ENCODE measurements at regions not wholly inside any gene's neighbourhood (a gene's known extent, or its start where the extent isn't known, plus 50 kb on each side); places are given as distances from the start of the nearest gene placed in this dataset.

GRCh38 chr5:98513380-98513779 lies 260.1 kb upstream of the RGMB start:
- TF ChIP-seq CTCF (IDR thresholded peaks at IDR 0.05; ENCODE audit: low read length) (no peak), EZH2 (IDR thresholded peaks at IDR 0.05; ENCODE audit: borderline replicate concordance, low read length) (no peak)
- Histone ChIP-seq H3F3A (ENCODE audit: insufficient read depth, low read length) (no peaks in the 10 kb centered on the region), H3K4me1 (ENCODE audit: insufficient read depth, low read length, severe bottlenecking) (no peaks in the 10 kb centered on the region), H3K9me2 (ENCODE audit: low read depth, low read length) (no peaks in the 10 kb centered on the region), H3K36me3 (ENCODE audit: insufficient read depth, low read length) (no peaks in the 10 kb centered on the region), H3K4me2 (ENCODE audit: low read length) (no peak overlapping the region), H3K9ac (ENCODE audit: low read length) (no peak overlapping the region), H3K9me3 (ENCODE audit: low read length) (no peaks in the 10 kb centered on the region), H4K20me1 (ENCODE audit: insufficient read depth, low read length) (no peaks in the 10 kb centered on the region), H2AFZ (ENCODE audit: low read length) (no peak overlapping the region), H3K4me3 (ENCODE audit: low read depth, low read length, poor library complexity, severe bottlenecking) (no peak overlapping the region), H3K27me3 (ENCODE audit: insufficient read depth, low read length) (no peaks in the 10 kb centered on the region), H3K79me2 (ENCODE audit: insufficient read depth, low read length) (no peaks in the 10 kb centered on the region), H3K27ac (ENCODE audit: low read depth, low read length, poor library complexity, severe bottlenecking) (no peak overlapping the region)

GRCh38 chr5:98514215-98514614 lies 259.2 kb upstream of the RGMB start:
- Histone ChIP-seq H3K27me3 (ENCODE audit: insufficient read depth, low read length) (no peaks in the 10 kb centered on the region), H3K4me2 (ENCODE audit: low read length) (no peak overlapping the region), H2AFZ (ENCODE audit: low read length) (no peak overlapping the region), H3K79me2 (ENCODE audit: insufficient read depth, low read length) (no peaks in the 10 kb centered on the region), H3K9ac (ENCODE audit: low read length) (no peak overlapping the region), H3K27ac (ENCODE audit: low read depth, low read length, poor library complexity, severe bottlenecking) (no peak overlapping the region), H3K9me3 (ENCODE audit: low read length) (no peaks in the 10 kb centered on the region), H4K20me1 (ENCODE audit: insufficient read depth, low read length) (no peaks in the 10 kb centered on the region), H3K9me2 (ENCODE audit: low read depth, low read length) (no peaks in the 10 kb centered on the region), H3K4me3 (ENCODE audit: low read depth, low read length, poor library complexity, severe bottlenecking) (no peak overlapping the region), H3F3A (ENCODE audit: insufficient read depth, low read length) (no peaks in the 10 kb centered on the region), H3K4me1 (ENCODE audit: insufficient read depth, low read length, severe bottlenecking) (no peaks in the 10 kb centered on the region), H3K36me3 (ENCODE audit: insufficient read depth, low read length) (no peaks in the 10 kb centered on the region)
- no peak for TF ChIP-seq EZH2 (IDR thresholded peaks at IDR 0.05; ENCODE audit: borderline replicate concordance, low read length)

GRCh38 chr5:98516701-98517100 lies 256.8 kb upstream of the RGMB start:
- H3K4me2 ChIP-seq (ENCODE audit: low read length): no peak overlapping the region
- no peaks in the 10 kb centered on the region for H3K27me3 ChIP-seq (ENCODE audit: insufficient read depth, low read length)
- no peak for TF ChIP-seq CTCF (IDR thresholded peaks at IDR 0.05; ENCODE audit: low read length)
- no peak for TF ChIP-seq EZH2 (IDR thresholded peaks at IDR 0.05; ENCODE audit: borderline replicate concordance, low read length)
- no peaks in the 10 kb centered on the region for H3K9me2 ChIP-seq (ENCODE audit: low read depth, low read length)
- no peaks in the 10 kb centered on the region for H3K36me3 ChIP-seq (ENCODE audit: insufficient read depth, low read length)
- no peaks in the 10 kb centered on the region for H3K4me1 ChIP-seq (ENCODE audit: insufficient read depth, low read length, severe bottlenecking)
- no peaks in the 10 kb centered on the region for H3K9me3 ChIP-seq (ENCODE audit: low read length)
- no peaks in the 10 kb centered on the region for H3F3A ChIP-seq (ENCODE audit: insufficient read depth, low read length)
- H4K20me1 ChIP-seq (ENCODE audit: insufficient read depth, low read length): no peaks in the 10 kb centered on the region
- no peak overlapping the region for H2AFZ ChIP-seq (ENCODE audit: low read length)
- no peak overlapping the region for H3K9ac ChIP-seq (ENCODE audit: low read length)
- H3K79me2 ChIP-seq (ENCODE audit: insufficient read depth, low read length): no peaks in the 10 kb centered on the region
- H3K27ac ChIP-seq (ENCODE audit: low read depth, low read length, poor library complexity, severe bottlenecking): no peak overlapping the region
- H3K4me3 ChIP-seq (ENCODE audit: low read depth, low read length, poor library complexity, severe bottlenecking): no peak overlapping the region

GRCh38 chr5:98517560-98518366 lies 255.7 kb upstream of the RGMB start:
- H3K4me2 ChIP-seq (ENCODE audit: low read length): no peak overlapping the region
- H3K79me2 ChIP-seq (ENCODE audit: insufficient read depth, low read length): no peaks in the 10 kb centered on the region

More at GRCh38 chr5:98517560-98518366, 255.7 kb upstream of the RGMB start:
- H3K4me1 ChIP-seq (ENCODE audit: insufficient read depth, low read length, severe bottlenecking): no peaks in the 10 kb centered on the region
- no peak overlapping the region for H2AFZ ChIP-seq (ENCODE audit: low read length)
- H3K36me3 ChIP-seq (ENCODE audit: insufficient read depth, low read length): no peaks in the 10 kb centered on the region
- no peaks in the 10 kb centered on the region for H4K20me1 ChIP-seq (ENCODE audit: insufficient read depth, low read length)
- no peak overlapping the region for H3K9ac ChIP-seq (ENCODE audit: low read length)
- no peaks in the 10 kb centered on the region for H3F3A ChIP-seq (ENCODE audit: insufficient read depth, low read length)
- H3K27me3 ChIP-seq (ENCODE audit: insufficient read depth, low read length): no peaks in the 10 kb centered on the region
- H3K9me3 ChIP-seq (ENCODE audit: low read length): no peaks in the 10 kb centered on the region
- H3K27ac ChIP-seq (ENCODE audit: low read depth, low read length, poor library complexity, severe bottlenecking): no peak overlapping the region
- TF ChIP-seq EZH2 (IDR thresholded peaks at IDR 0.05; ENCODE audit: borderline replicate concordance, low read length) (no peak), CTCF (IDR thresholded peaks at IDR 0.05; ENCODE audit: low read length) (no peak)
- no peak overlapping the region for H3K4me3 ChIP-seq (ENCODE audit: low read depth, low read length, poor library complexity, severe bottlenecking)
- H3K9me2 ChIP-seq (ENCODE audit: low read depth, low read length): no peaks in the 10 kb centered on the region

Measured in OCI-LY1 (cell line).